ENCODE measurements at regions not wholly inside any gene's neighbourhood (a gene's known extent, or its start where the extent isn't known, plus 50 kb on each side); places are given as distances from the start of the nearest gene placed in this dataset.

GRCh38 chr12:24387381-24387780 lies 437.9 kb upstream of the SOX5 start:
- no peak for TF ChIP-seq TCF12 (IDR thresholded peaks at IDR 0.05; ENCODE audit: low read depth)
- TF ChIP-seq RAD21 (IDR thresholded peaks at IDR 0.05; ENCODE audit: low read depth), result no peak
- no peak for TF ChIP-seq YY1 (IDR thresholded peaks at IDR 0.05; ENCODE audit: low read depth)

All from Ishikawa (cell line).